ENCODE measurements at regions not wholly inside any gene's neighbourhood (a gene's known extent, or its start where the extent isn't known, plus 50 kb on each side); places are given as distances from the start of the nearest gene placed in this dataset.

DNA sequence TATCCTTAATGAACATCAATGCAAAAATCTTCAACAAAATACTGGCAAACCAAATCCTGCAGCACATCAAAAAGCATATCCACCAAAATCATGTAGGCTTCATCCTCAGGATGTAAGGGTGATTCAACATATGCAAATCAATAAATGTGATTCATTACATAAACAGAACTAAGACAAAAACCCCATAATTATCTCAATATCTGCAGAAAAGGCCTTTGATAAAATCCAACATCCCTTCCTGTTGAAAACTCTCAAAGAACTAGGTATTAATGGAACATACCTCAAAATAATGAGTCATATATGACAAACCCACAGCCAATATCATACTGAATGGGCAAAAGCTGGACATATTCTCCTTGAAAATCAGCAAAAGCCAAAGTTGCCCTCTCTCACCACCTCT is 54.6 kb upstream of the DEPDC1 start:
- DNase-seq (ENCODE audit: low spot score), result no peak

- DNase-seq (ENCODE audit: low spot score), result no peak
These were observed 61.6 kb upstream of the DEPDC1 start for GRCh38 chr1:68558321-68559026.

DNA sequence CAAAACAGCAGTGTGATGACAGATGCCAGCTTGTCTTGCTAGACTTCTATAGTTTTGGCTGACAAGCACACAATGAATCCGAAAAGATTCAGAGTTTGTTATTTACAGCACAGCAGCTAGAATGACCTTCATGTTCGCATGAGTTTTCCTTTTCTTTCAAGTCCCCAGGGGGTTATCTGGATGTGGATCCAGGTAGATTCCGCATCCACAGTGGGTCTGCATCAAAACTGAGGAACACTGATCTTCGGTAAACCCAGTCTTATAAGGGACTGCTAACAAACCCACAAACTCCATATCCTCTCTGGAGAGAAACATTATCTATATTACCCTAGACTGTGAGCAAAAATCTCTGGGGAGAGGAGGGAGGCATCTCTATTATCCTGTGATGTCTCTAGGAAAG is 69.0 kb upstream of the DEPDC1 start:
- no peak for DNase-seq (ENCODE audit: low spot score)

DNA sequence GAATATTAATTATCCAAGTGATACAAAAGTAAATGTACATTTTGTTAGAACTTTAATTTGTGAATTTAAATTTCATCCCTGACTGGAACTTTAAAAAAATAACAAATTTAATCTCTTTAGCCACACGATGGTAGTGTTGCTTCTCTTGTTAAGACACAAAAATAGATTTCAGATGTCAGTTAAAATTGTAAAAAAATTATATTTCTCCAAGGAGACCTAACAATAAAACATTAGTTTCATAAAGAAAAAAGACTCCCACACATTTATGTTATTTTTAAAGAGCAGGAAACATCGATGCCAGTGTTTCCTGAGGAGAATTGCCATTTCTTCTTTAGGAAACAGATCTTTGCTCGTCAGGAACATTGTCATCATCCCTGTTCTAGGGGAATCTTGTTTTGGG is 74.0 kb upstream of the DEPDC1 start:
- DNase-seq (ENCODE audit: low spot score), result no peak

DNA sequence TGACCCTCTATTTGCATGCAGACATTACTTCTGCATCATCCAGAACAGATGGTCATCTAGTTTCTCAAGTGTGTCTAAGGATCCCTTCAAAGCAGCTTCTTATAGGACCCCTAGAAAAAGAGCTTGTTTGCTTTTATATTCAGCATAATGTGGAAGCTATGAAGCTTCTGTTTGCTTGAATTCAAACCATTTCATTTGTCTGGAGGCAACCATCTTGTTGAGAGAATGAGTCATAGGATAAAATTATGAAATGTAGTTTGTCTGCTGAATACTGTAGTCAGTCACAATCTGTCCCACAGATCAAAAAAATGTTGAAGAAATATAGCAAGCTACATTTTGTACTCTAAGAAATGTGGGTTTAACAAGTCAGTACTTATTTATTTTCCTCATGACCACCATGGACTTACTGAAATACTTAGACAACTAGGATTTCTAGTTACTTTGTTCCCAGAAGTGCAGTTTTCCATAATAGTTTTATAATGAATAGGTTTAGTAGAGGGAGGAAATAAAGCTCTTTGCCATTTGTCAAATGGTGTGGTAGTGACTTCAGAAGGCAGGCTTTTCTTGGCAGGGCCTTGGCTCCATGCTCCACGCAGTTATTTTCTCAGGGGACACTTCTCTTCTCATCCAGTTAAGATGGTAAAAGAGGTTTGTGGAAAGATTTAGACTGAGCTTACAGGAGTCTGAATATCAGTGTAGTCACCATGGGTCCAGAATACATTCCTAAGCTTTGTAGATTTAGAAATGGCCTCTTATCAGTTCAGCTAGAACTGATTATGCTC is 74.8 kb upstream of the DEPDC1 start:
- no peak for DNase-seq (ENCODE audit: low spot score)

GRCh38 chr1:68585351-68585750 is 88.5 kb upstream of the DEPDC1 start:
- DNase-seq (ENCODE audit: low spot score), result no peak

GRCh38 chr1:68586766-68587165 is 89.9 kb upstream of the DEPDC1 start:
- no peak for DNase-seq (ENCODE audit: low spot score)

GRCh38 chr1:68588304-68588703 is 91.4 kb upstream of the DEPDC1 start:
- no peak for DNase-seq (ENCODE audit: low spot score)

DNA sequence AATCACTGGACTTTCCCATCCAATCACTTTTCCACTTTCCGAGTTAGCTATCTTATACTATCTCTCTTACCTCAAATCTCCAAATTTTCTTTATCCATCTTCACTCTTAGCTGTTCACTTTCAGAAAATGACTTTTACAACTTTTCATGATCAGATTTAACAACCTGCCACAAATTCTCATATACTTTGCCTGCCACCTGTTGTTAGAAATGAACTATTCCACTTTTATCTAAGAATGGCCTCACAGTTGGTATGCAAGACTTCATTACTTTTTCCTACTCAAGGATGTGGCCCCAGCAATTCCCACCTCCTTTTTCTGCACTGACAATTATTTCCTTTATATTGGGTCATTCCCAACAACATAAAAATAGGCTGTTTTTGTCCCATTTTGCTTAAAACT is 93.6 kb upstream of the DEPDC1 start:
- no peak for DNase-seq (ENCODE audit: low spot score)

GRCh38 chr1:68594851-68595250 is 98.0 kb upstream of the DEPDC1 start:
- no peak for DNase-seq (ENCODE audit: low spot score)

- DNase-seq (ENCODE audit: low spot score), result peak; percentile 7
These were observed 103.3 kb upstream of the DEPDC1 start for GRCh38 chr1:68600049-68600661.

DNA sequence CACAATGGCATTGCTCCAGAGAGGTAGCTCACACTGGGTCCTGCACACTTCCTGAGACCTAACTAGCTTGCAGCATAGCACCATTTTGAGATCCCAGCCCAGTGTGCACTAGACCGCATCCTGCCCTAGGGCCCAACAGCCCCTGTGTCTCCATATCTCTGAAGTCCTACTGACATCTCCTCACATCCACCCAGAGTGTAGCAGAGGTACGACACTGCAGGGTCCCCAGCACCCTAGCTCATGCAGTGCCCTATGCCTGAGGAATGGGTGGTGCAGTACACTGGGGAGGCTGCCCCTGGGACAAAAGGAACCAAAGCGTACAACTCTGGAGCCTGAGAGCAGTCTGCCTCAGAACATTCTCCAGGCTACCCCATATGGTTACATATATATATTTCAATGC is 111.4 kb upstream of the DEPDC1 start:
- DNase-seq (ENCODE audit: low spot score), result no peak

DNA sequence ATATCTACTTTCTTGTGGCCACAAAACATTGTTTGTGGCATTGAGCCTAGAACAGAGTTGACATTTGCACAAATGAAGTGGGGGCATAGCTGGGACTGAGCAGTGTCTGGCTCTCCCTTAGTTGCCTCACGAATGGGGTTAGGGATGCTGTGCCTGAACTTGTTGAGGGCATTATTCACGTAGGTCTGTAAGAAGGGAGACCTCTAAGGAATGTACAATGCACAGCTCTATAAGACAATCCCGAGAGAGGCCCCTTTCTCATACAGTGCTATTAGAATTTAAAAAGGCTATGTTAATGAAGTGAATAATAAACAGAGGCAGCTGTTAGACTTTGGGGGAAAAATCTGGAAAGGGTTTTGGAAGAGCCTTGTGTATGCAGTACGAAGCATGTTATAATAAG is 118.4 kb upstream of the DEPDC1 start:
- DNase-seq (ENCODE audit: low spot score), result no peak

DNA sequence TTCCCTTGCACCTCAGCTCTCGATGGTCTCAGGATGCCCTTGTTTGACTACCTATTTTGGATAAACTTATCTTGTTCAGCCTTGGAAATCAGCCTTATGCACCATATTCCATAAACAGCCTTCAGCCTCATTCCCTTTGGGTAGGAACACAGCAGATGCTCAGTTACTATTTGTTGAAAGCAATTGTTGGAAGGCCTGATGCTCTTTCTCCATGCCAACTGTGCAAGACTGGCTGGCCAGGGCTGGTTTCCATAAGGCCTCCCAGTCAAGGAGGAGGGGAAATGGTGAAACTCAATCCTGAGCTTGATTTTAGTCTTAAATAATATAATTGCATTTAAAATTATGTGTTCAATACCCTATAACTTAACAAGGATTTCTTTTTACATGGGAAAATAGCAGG is 121.1 kb upstream of the DEPDC1 start:
- no peak for DNase-seq (ENCODE audit: low spot score)

DNA sequence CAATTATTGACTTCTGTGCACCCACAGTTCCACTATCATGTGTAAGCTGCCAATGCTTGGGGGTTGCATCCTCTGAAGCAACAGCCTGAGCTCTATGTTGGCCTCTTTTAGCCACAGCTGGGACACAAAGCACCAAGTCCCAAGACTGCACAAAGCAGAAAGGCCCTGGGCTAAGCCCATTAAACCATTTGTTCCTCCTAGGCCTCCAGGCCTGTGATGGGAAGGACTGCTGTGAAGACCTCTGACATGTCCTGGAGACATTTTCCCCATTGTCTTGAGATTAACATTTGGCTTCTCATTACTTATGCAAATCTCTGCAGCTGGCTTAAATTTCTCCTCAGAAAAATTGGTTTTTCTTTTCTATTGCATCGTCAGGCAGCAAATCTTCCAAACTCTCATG is 123.7 kb upstream of the DEPDC1 start:
- no peak for DNase-seq (ENCODE audit: low spot score)

DNA sequence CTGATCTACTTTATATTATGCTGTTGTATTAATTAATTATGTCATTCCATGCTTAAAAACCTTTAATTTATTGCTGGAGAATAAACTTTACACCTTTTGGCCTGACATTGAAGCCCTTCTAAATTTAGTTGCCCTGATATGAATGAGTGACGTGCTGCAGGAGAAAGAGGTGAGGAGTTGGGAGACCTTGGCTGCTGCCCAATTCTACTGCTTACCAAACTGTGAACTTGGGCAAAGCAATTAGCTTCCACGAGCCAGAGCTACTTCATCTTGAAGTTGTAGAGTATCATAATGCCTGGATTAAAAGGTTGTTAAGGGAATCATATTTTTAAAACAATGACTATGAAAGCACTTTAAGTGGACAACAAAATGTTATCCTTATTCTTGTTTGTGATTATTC is 126.8 kb upstream of the DEPDC1 start:
- DNase-seq (ENCODE audit: low spot score), result no peak

DNA sequence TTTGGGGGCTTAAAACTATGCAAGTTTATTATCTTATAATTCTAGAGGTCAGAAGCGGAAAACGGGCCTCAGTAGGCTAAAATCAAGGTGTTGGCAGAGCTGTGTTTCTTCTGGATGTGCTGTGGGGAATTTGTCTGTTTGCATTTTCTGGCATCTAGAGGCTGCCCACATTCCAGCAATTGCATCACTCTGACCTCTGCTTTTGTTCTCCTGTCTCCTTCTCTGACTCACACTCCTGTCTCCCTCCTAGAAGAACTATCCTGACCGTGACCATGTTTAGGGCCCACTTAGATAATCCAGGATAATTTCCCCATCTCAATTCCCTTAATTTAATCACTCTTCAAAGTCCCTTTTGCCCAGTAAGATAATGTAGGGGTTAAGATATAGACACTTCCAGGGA is 127.4 kb upstream of the DEPDC1 start:
- DNase-seq (ENCODE audit: low spot score), result no peak

DNA sequence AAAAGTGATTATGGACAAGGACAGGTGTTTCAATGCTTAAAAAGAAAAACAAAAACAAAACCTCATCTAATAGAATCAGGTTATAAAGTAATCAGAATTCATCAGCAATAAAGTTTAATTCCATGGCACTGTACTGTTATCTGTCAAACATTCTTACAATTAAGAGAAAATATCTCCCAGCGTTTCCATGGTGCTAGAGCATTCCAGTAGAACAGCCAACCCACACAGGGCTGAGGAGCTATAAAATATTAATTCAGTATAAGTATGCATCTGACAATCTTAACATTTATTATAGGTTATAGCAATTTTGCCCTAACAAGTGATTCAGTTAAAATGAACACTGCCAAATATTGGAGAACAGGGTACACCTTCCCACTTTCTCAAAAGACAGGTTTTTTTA is 128.7 kb upstream of the DEPDC1 start:
- no peak for DNase-seq (ENCODE audit: low spot score)

DNA sequence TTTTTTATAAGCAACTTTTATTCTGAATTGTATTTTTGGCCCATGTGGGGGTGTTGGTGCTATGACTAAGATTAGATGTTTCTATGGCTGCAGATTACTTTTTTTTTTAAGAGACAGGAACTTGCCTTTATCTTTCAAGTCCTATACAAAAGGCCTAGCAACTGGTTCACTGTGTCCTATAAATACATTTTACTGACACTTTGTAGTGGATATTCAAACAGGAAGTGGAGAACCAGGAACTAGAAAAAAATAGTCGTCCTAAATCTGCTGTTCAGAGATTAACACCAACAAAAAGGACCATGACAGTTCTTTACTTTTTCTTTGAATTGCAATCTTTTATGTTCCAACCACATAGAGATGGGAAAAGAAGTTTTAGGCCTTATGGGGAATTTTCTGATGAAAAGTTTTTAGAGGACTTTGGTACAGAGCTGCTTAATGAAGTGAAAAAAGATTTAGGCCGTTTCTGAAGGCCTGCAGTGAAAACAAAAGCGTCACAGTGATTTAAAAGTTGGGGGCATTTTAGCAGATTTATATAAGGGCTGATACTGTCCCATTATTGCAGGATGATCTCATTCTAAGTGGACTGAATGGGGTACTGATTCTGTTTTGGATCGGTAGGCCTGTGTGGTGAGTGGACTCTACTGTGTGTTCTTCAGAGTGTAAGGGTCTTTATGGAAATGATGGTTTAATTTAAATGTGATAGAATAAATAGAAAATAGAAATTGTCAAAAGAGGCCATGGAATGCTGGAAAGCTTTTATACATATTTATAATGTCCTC is 136.4 kb upstream of the DEPDC1 start:
- no peak for DNase-seq (ENCODE audit: low spot score)

- DNase-seq (ENCODE audit: low spot score), result no peak
These were observed 147.6 kb upstream of the DEPDC1 start for GRCh38 chr1:68644504-68644903.

GRCh38 chr1:68651115-68651514 is 154.2 kb upstream of the DEPDC1 start:
- no peak for DNase-seq (ENCODE audit: low spot score)

- DNase-seq (ENCODE audit: low spot score), result no peak
These were observed 157.0 kb upstream of the DEPDC1 start for GRCh38 chr1:68653882-68654281.

GRCh38 chr1:68673771-68674170 is 176.9 kb upstream of the DEPDC1 start:
- no peak for DNase-seq (ENCODE audit: low spot score)
